SK-MEL-5 (cell line): ENCODE measurements at regions not wholly inside any gene's neighbourhood (a gene's known extent, or its start where the extent isn't known, plus 50 kb on each side); places are given as distances from the start of the nearest gene placed in this dataset.

ENCODE experiments used
- DNase-seq: peaks from one replicate; pipeline ENCODE4 v3.0.0-alpha.2; 2016; ENCODE audit warnings: low read depth, low spot score
- in situ Hi-C: cut with HindIII; loops from 2 replicates; pipeline ENCODE4 v1.10.0; 2016; ENCODE audit warnings: low sequenced_read_pairs, high pct_unique_total_duplicates, low pct_unique_long_range_greater_than_20kb
- small RNA-seq, 2 experiments: library from RNA; depleted of rRNA; stranded (forward); fragments of <200 nt; gene quantifications; one replicate each; pipeline ENCODE3, GENCODE V24; 2014

DNA sequence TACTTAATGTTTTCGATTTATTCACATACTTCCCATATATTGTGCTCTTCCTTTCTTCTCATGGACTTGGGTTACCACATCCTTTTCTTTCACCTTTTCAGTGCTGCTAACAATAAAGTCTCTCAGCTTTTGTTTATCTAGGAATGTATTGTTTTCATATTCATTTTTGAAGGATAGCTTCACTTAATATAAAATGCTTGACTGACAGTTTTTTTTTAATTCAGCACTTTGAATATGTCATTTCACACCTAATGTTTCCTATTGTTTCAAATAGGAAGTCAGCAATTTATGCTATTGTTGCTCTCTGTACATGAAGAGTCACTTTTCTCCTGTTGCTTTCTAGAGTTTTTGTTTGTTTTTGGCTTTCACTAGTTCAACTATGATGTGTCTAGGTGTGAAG lies 738.3 kb upstream of the STXBP6 start:
- DNase-seq, result no peak
- in situ Hi-C loops, result no loop called here

DNA sequence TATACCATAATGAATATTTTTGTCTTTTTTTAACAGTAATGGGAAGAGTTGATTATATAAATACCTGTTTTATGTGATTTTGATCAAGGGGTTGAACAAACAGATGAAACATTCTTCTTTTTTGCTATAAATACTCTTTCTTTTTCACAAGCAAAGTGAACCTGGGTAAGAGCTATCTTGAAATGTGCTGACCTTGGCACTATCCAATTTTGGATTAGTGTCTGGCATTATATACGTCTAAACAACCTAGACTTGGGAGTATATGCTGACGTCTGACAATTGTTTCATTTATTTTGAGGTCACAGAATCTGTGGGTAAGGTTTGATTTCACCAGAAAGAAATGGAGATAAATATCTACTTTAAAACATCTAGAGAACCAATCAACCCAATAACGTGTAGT lies 716.0 kb upstream of the STXBP6 start:
- in situ Hi-C loops, result no loop called here
- DNase-seq, result no peak

DNA sequence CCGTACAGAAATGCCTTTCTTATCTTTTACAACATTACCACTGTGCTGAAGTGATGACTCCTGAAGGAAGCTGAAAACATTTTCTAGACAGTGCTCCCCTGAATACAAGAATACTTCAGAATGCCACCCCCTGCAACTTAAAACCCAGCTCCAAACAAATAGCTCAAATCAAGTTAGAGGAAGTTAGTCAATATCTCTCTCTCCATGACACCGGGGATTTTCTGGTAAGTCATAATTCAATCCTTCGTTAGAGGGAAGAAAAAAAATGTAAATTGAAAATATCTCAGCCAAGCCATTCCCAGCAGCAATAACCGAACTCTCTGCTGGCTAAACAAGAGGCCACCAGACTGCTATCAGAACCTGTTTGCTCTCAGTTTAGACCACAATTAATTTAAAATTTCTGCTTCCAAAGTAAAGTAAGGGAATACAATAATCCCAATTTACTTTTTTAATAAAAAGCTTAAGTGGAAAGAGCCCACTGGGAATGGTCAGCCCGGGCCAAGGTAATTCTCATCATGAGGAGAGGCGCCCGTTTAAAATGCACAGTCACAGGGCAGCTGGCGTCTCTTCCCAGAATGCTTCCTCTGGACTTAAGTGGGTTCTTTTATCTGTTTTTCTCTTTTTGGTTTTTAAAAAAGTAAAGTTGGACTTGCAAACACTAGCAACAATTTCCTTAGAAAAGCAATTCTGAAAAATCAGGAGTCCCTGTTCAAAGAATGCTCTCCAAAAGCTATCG lies 710.1 kb upstream of the STXBP6 start:
- no peak for DNase-seq
- in situ Hi-C loops, result no loop called here

DNA sequence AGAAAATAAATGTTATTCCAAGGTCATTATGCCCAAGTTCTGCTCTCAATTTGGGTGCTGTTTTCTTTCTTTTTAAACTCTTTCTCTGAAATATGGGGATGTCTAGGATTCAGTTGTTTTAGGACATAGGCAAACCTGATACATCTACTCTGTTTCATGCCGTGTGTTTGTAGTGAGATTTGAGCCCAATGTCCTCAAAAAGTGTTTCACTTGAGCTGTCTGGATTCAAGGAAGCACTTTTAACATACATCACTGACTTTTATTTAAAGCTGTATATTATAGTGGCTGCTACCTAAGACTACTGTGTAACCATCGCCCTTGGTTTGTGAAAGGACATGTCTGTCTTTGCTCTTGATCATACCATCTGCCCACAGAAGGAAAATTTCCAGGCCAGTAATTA lies 709.3 kb upstream of the STXBP6 start:
- no peak for DNase-seq
- in situ Hi-C loops, result no loop called here

DNA sequence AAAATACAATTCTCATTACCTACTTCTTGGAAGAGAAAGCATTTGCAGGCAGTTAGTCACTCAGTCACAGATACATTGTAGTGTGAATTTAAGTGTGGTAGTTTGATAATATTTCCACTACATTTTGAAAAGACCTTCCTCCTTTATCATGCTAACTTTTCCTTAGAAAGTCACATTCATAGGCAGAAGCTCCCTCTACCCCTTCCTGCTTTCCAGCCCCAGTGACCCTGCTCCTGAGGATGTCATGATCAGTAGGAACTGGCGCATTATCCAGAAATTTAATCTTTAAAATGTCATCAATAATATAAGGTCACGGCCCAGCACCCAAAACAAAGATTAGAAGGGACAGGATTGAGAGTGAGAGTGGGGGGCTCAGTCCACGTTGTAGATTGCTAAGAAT lies 707.4 kb upstream of the STXBP6 start:
- in situ Hi-C loops, result no loop called here
- no peak for DNase-seq

DNA sequence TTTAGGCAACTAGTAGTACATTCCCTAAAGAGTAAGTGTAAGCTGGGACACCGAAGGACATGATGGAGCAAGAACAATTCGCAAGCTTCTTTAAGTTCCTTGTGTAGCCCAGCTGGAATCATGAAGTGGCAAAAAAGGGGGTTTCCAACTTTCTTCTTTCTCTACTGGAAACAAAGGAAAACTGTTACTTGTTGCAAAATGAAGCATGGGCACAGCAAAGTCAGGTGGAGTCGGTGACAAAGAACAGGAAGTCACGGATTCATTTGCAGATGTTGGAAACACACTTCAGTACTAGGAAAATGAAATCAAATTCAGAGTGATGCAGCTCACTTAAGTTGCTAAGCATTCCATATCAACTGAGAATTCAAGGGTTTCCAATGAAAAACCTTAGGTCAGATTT lies 706.9 kb upstream of the STXBP6 start:
- DNase-seq, result no peak
- in situ Hi-C loops, result no loop called here

DNA sequence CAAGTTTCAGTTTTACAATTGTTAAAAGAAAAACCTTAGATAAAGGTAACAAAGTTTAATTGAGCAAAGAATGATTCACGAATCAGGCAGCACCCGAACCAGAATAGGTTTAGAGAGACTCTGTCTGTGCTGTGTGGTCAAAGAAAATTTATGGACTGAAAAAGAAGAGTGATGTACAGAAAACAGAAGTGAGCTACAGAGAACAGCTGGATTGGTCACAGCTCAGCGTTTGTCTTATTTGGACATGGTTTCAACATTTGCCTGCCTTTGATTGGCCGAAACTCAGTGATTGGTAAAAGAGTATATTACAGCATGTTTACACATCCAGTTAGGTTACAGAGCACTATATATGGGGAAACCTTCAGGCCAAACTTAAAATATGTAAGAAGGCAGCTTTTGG lies 703.2 kb upstream of the STXBP6 start:
- in situ Hi-C loops, result no loop called here

DNA sequence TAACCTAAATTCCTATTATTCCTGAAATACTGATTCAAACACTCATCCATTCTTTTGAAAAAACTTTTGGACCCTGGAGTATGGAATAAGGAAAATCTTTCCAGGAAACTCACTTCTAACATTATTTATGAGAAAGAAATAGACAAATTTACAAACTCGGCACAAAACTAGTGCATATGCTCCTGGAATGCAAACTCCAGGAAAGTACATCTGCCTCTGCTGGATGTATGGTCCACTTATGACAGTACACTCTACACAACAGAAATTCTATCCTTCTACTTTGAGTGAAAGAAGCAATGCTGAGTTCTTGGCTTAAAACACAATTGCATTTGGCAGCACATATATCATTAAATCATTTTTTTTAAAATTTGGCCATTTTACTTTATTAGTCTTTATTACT lies 700.5 kb upstream of the STXBP6 start:
- no peak for DNase-seq
- in situ Hi-C loops, result no loop called here

More for the DNA sequence above, 703.2 kb upstream of the STXBP6 start:
- DNase-seq, result no peak

Small RNAs in the stretch of these regions (small RNA-seq; reads per million reads assigned to genes)
- gene RF00440, result 0 reads per million in 2 experiments
